GM21576 (cell line): ENCODE measurements at regions not wholly inside any gene's neighbourhood (a gene's known extent, or its start where the extent isn't known, plus 50 kb on each side); places are given as distances from the start of the nearest gene placed in this dataset.
A peak's percentile ranks its signal among the peaks of the same experiment; 100 is the strongest.
"Not testable (repeated sequence)": the region's sequence is repeated elsewhere in the genome, so short reads cannot be mapped to it uniquely, and the experiment has no call there.

Experiments
- ATAC-seq: cut with Tn5 transposase; IDR thresholded peaks from one replicate; pipeline ENCODE4 v1.9.1; 2021; ENCODE audit warnings: mild to moderate bottlenecking, moderate library complexity; ENCODE audit not compliant: unreplicated experiment

GRCh38 chr4:128688846-128689437 is 120.6 kb upstream of the JADE1 start:
- no peak for ATAC-seq

- no peak for ATAC-seq
These were observed 121.3 kb upstream of the JADE1 start for GRCh38 chr4:128688033-128688721.

- no peak for ATAC-seq
These were observed 122.7 kb upstream of the JADE1 start for GRCh38 chr4:128686810-128687209.

- ATAC-seq = no peak
These were observed 123.5 kb upstream of the JADE1 start for GRCh38 chr4:128686032-128686465.

GRCh38 chr4:128684016-128684415 is 125.5 kb upstream of the JADE1 start:
- no peak for ATAC-seq

- ATAC-seq = no peak
These were observed 126.4 kb upstream of the JADE1 start for GRCh38 chr4:128682942-128683666.

- ATAC-seq = no peak
These were observed 133.4 kb upstream of the JADE1 start for GRCh38 chr4:128676095-128676494.

GRCh38 chr4:128675083-128675482 is 134.4 kb upstream of the JADE1 start:
- ATAC-seq = peak; percentile 97

- ATAC-seq = not testable (repeated sequence)
These were observed 136.3 kb upstream of the JADE1 start for GRCh38 chr4:128673159-128673558.

- ATAC-seq = not testable (repeated sequence)
These were observed 136.9 kb upstream of the JADE1 start for GRCh38 chr4:128672596-128672995.

GRCh38 chr4:128670513-128670912 is 139.0 kb upstream of the JADE1 start:
- no peak for ATAC-seq

- no peak for ATAC-seq
These were observed 140.9 kb upstream of the JADE1 start for GRCh38 chr4:128668566-128668965.

GRCh38 chr4:128665514-128665913 is 144.0 kb upstream of the JADE1 start:
- no peak for ATAC-seq

GRCh38 chr4:128663325-128663724 is 146.2 kb upstream of the JADE1 start:
- ATAC-seq = peak; percentile 92

- ATAC-seq = no peak
These were observed 148.0 kb upstream of the JADE1 start for GRCh38 chr4:128661479-128661878.

GRCh38 chr4:128660361-128661215 is 148.9 kb upstream of the JADE1 start:
- no peak for ATAC-seq

- peak; percentile 55 for ATAC-seq
These were observed 151.3 kb upstream of the JADE1 start for GRCh38 chr4:128658214-128658631.

- no peak for ATAC-seq
These were observed 151.9 kb upstream of the JADE1 start for GRCh38 chr4:128657638-128658037.

GRCh38 chr4:128654465-128654864 is 155.0 kb upstream of the JADE1 start:
- ATAC-seq = no peak

GRCh38 chr4:128653527-128654444 is 155.7 kb upstream of the JADE1 start:
- no peak for ATAC-seq
